ENCODE measurements at regions not wholly inside any gene's neighbourhood (a gene's known extent, or its start where the extent isn't known, plus 50 kb on each side); places are given as distances from the start of the nearest gene placed in this dataset.
"Not testable (repeated sequence)": the region's sequence is repeated elsewhere in the genome, so short reads cannot be mapped to it uniquely, and the experiment has no call there.

DNA sequence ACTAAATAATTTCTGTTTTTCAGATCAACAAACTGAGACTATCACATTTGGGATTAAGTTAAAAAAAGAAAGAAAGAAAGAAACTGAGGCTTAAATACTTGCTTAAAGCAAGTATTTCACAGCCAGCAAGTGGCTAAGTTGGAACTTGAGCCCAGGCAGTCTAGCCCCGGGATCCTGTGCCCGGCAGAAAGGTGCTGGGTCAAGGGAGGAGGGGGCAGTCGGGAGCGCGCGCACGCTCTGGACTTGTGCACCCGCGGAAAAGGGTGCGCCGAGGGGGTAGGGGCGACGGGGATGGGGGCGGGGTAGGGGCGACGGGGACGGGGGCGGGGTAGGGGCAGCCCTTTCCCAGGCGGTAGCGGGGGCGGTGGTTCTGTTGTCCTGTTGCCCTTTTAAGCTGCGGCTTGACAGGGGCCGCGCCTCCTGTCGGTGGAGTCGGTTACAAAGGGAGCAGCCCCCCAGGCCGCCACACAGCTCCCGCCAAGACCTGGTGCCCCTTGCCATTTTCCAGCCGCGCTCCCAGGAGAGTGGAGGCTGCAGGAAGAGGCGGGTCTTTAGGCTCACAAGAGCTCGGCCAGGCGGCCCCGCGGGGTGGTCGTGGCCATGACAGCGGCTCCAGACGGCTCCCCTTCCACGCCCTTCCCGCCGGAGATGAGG lies 60.6 kb downstream of the GOLGA8T start:
- not testable (repeated sequence) for DNase-seq (ENCODE audit: low read depth)

- DNase-seq (ENCODE audit: low read depth) = peak; percentile 15
Measured at GRCh38 chr15:30196009-30196375, 61.1 kb downstream of the GOLGA8T start.

DNA sequence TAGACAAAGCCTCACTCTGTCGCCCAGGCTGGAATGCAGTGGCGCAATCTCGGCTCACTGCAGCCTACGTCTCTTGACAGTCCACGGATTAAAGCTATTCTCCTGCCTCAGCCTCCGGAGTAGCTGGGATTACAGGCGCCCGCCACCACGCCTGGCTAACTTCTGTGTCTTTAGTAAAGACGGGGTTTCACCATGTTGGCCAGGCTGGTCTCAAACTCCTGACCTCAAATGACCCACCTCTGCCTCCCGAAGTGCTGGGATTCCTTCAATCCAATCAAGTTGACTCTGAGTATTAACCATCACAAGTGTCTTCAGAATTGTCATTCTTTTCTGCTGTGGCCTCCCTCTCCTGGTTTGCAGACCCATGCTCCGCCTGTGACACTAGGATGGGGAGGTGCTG lies 61.9 kb downstream of the GOLGA8T start:
- not testable (repeated sequence) for DNase-seq (ENCODE audit: low read depth)

GRCh38 chr15:30201517-30201916 lies 66.7 kb downstream of the GOLGA8T start:
- not testable (repeated sequence) for DNase-seq (ENCODE audit: low read depth)

DNA sequence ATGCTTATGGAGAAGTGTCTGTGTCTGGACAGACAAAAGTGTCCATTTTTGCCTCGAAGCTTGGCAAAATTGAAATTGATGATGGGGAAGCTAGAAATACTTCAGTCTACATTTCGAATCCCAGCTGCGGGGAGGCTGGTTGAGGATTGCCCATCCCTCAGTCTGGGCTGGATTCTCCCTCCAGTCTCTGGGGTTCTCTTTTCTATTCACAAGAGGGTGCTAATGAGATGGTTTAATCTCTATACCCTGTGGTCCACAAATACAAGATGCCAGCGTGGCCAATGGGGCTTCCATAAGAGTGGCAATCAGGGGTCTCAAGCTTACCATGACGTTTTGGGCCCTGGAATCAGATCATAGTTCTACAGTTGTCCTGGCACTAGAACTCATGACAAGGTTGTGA lies 78.9 kb downstream of the GOLGA8T start:
- not testable (repeated sequence) for DNase-seq (ENCODE audit: low read depth)

GRCh38 chr15:30221803-30222202 lies 87.0 kb downstream of the GOLGA8T start:
- DNase-seq (ENCODE audit: low read depth) = not testable (repeated sequence)

DNA sequence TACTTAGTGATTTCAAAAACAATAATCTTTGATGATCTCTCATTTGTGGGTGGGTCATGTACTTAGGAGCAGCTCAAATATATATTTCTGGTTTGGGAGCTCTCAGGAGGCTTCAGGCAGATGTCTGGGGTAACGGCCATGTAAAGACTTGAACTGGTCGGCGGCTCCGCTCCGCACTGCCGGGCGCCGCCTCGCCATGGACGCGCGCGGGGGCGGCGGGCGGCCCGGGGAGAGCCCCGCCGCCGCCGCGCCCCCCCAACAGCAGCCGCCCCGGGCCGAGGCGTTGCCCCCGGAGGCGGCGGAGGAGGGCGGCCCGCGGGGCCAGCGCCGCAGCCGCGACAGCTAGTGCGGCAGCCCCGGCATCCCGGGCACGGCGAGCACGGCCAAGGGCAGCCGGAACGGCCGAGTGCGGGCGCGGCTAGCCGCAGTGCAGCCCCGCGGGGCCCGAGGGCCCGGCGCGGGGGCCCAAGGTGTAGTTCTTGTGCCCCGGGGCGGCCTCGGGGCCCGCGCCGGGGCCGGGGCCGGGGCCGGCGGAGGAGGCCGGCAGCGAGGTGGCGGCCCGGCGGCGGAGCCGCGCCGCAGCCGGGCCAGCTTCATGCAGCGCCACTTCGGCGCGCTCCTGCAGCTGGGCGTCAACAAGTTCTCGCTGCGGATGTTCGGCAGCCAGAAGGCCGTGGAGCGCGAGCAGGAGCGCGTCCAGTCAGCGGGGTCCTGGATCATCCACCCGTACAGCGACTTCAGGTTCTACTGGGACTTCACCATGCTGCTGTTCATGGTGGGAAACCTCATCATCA lies 88.1 kb downstream of the GOLGA8T start:
- not testable (repeated sequence) for DNase-seq (ENCODE audit: low read depth)

GRCh38 chr15:30225233-30225891 lies 90.5 kb downstream of the GOLGA8T start:
- not testable (repeated sequence) for DNase-seq (ENCODE audit: low read depth)

DNA sequence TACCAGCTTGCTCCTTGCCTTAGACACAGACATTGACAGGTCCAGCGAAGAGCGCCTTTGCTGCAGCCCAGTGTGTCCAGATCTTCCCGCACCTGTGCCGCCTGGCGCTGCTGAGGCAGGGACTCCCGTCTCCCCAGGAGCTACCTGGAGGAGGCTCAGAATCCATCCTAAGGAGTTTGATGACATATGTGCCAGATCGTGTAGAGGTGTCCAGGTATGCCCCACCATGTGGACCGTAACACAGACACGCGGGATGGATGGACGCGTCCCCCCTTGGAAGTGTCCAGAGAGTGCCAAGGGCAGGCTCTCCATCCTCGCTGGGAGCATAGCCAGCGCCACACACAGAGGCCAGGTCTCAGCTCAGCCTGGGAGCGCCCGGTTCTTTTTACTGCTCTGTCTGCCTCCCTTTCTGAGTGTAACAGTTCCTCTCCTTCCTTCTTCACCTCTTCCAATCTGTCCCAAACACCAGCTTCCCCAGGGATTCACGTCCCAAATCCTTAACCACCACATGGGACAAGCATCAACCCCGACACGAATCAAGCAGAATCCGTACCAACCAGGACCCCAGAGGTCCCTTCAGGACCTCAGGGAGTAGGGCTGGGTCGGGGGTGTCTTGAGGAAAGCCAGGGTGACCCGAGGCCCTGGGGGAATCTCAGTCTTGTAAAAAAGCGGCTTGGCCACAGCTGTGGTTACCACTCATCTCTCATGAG lies 126.7 kb downstream of the GOLGA8T start:
- not testable (repeated sequence) for DNase-seq (ENCODE audit: low read depth)

DNA sequence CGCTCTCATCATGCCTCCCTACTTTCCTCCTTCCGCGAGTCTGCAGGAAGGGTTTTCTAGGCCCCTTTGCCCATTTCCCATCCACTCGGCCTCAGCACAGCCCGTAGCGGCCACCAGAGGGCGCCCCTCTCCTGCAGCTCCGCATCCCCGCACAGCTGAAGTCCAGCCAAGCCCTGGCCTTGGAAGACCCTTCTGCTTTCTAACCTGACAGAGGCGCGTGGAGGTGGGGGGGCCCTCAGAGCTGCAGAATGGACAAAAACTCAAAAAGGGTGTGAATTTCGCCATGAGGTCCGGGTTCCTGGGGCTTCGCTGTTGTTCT lies 127.2 kb downstream of the GOLGA8T start:
- DNase-seq (ENCODE audit: low read depth) = not testable (repeated sequence)

GRCh38 chr15:30264000-30264399 lies 129.1 kb downstream of the GOLGA8T start:
- DNase-seq (ENCODE audit: low read depth) = not testable (repeated sequence)

DNA sequence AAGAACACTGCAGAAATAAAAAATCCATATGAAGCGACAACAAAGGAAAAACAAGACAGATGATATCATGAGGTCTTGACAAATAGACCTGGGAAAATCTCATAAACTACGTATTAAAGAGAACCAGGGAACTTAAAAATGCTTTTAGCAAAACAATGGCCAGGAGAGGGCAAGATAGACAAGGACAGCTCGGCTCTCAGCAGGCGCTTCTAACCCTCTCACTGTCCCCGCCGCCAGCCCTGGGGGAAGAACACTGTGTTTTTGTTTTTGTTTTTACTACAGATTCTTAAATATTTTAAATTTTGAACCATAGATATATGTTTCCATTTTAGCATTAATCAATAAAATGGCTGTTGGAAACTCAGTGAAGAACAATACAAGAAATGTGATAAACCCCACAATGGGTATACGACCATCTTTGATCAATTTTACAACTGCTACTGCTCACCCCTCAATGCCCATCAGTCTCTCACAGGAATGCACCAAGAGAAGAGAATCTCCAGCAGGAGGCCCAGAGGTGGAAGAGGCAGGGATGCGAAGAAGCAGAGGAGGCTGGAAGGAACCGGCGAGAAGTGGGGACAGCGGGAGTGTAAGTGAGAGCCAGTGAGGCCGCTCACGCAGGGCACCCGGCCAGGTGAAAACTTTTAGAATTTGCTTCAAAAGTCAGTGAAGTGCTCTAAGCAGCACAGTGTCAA lies 98.0 kb downstream of the CHRFAM7A start:
- DNase-seq (ENCODE audit: low read depth) = not testable (repeated sequence)

- DNase-seq (ENCODE audit: low read depth) = not testable (repeated sequence)
Measured at GRCh38 chr15:30303968-30304367, 89.4 kb downstream of the CHRFAM7A start.
